D721Med (cell line): ENCODE measurements at regions not wholly inside any gene's neighbourhood (a gene's known extent, or its start where the extent isn't known, plus 50 kb on each side); places are given as distances from the start of the nearest gene placed in this dataset.

Experiments used
- DNase-seq: peaks from one replicate; pipeline ENCODE4 v3.0.0; 2011; ENCODE audit warnings: low spot score; ENCODE audit not compliant: insufficient read length
- FAIRE-seq: peaks from 2 replicates; lab custom pipeline; 2011; peaks lifted over from hg19 to GRCh38; lab: Jason Lieb, UNC
- TF ChIP-seq, protein P1 (sequence below): IDR thresholded peaks from 2 replicates; pipeline ENCODE4 v1.5.1; 2012; ENCODE audit warnings: mild to moderate bottlenecking, control low read depth; ENCODE audit not compliant: insufficient read depth; ENCODE audit errors: missing control alignments

DNA sequence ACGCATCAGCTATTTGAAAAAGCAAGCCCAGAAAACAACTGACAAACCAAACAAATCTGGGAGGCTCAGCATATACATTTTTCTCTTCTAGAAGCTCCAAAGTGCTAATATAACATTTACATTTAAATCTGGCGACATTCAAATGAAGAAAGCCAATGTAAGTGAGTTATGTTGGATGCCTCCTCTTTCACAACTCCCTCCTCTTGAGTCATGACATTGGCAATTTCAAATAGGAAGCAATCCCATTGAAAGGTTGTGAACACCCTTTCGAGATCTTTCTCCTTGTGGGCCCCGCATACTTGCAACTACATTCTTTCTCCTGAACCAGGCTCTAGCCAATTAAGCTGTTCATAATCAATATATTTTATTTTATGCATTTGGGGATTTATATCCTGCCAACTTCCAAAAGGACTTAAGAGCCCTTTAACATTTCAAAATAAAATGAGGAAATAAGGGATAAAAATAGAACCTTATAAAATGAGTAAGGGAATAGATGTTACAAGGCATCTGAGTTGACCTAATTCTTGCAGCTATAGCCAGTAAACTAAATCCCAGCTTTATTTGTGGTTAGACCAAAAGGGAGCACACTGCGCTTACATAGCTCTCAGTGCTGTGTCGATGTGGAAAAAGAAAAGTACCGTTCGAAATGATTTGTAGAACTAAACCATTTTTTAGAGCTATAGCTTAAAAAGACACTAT, 129.5 kb upstream of the SESN3 start:
- DNase-seq (no peak), FAIRE-seq (peak; percentile 25)
- TF ChIP-seq, protein P1, sequence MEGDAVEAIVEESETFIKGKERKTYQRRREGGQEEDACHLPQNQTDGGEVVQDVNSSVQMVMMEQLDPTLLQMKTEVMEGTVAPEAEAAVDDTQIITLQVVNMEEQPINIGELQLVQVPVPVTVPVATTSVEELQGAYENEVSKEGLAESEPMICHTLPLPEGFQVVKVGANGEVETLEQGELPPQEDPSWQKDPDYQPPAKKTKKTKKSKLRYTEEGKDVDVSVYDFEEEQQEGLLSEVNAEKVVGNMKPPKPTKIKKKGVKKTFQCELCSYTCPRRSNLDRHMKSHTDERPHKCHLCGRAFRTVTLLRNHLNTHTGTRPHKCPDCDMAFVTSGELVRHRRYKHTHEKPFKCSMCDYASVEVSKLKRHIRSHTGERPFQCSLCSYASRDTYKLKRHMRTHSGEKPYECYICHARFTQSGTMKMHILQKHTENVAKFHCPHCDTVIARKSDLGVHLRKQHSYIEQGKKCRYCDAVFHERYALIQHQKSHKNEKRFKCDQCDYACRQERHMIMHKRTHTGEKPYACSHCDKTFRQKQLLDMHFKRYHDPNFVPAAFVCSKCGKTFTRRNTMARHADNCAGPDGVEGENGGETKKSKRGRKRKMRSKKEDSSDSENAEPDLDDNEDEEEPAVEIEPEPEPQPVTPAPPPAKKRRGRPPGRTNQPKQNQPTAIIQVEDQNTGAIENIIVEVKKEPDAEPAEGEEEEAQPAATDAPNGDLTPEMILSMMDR, result no peak

DNA sequence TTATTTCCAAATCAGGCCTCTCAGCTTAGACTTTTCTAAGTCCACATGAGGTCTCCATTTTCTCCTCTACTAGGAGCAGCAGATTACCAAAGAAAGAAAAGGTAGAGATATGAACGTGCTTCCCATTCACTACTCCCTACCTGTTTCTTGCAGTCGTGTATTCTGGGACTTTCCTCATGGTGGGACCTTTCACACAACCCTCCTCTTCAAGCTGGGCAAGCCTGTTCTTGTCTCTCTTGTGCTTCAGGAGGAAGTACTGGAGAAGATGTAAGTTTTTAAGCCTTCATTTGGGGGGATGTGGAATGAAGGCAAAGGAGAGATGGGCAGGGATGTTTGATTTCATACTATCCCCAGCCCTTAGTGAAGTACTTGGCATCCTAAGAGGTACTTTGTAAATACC, 128.8 kb upstream of the SESN3 start:
- TF ChIP-seq, protein P1, result no peak
- FAIRE-seq (no peak), DNase-seq (no peak)

DNA sequence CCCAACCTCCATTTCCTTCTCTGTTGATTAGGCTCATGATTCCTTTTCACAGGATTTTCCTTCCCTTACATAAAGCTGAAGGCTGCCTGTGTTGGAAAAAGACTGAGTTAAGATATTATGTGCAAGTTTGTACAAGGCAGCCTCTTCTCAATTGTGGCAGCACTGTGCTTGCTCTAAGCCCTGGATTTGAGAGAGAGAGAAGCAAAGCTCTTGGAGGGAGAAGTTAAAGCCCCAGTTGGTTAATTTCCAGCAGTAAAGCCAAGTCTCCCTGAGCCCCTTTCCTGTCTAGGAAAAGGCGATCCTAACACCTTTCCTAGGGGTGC, 128.3 kb upstream of the SESN3 start:
- TF ChIP-seq, protein P1, result no peak

DNA sequence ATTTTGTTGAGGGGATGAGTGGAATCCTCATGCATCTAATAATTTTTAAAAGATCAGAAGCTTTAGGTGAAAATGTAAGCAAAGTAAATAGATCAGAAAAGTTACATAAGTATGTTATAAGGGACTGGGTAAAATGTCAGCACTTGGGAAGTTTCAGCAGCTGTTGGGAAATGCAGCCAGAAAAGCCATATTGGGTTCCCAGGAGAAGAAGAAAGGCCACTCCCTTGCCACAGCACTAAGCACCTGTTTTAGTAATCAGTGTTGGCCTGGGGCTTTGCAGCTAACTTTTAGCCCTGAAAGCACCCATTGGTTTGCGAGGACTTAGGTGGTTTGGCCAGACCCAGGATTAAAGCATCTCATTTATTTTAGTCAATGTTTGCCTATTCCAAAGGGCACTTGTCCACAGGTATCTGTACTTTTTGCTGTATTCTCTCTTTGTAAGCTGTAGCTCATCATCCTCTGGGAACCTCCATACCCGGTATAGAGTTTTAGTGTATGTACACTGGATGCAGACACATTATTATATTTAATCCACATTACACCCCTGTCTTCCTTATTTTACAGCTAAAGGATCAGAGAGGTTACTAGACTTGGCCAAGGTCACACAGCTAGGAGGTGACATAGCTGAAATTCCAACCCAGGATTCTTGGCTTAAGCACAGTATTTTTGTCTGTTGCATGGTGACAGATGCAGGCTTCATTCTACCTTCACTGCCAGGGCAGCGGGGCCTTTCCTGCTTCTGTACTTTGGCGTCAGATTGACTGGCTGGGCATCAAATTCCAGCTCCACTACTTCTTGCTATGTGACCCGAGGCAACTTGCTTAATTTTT, 127.7 kb upstream of the SESN3 start:
- TF ChIP-seq, protein P1, result no peak
- FAIRE-seq, result no peak
- no peak for DNase-seq

More for the DNA sequence above, 128.3 kb upstream of the SESN3 start:
- DNase-seq (no peak), FAIRE-seq (no peak)

DNA sequence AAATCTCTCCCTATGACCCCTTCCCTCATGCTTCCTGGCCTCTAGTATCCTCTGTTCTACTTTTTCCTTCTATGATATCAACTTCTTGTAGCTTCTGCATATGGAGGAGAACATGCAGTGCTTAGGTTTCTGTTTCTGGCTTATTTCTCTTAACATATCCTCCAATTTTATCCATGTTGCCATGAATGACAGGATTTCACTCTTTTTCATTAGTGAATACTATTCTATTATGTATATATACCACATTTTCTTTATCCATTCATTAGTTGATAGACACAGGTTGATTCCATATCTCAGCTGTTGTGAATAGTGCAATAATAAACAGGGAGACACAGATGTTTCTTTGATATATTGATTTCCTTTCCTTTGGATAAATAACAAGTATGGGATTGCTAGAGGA, 123.3 kb upstream of the SESN3 start:
- FAIRE-seq, result no peak
- TF ChIP-seq, protein P1, result no peak

DNA sequence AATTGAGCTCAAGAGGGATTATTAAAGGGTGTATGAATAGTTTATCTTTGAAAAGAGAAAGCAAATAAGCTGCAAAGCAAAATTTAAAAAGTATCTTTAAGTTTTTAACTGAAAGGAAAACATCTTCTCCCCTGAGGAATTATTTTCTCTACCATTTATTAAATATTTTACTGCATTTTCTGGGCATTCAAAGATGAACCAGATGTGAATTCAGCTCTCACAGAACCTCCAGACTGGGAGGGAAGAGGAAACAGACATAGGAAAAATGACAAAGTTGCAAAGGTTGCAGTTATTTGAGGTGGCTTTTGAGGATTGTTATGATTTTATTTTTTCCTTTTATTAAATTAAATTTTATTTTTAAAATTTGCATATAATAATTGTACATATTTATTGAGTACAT, 122.7 kb upstream of the SESN3 start:
- TF ChIP-seq, protein P1, result no peak
- DNase-seq, result no peak
- FAIRE-seq, result no peak

More for the DNA sequence above, 123.3 kb upstream of the SESN3 start:
- DNase-seq, result no peak
